Activated CD8-positive, alpha-beta memory T cell treated with anti-CD3 and anti-CD28 coated beads, Interleukin-2, amount 50 U/mL, for 24 hours (primary cell): ENCODE measurements at regions not wholly inside any gene's neighbourhood (a gene's known extent, or its start where the extent isn't known, plus 50 kb on each side); places are given as distances from the start of the nearest gene placed in this dataset.
"Not testable (repeated sequence)": the region's sequence is repeated elsewhere in the genome, so short reads cannot be mapped to it uniquely, and the experiment has no call there.

Experiments
- DNase-seq: peaks from one replicate; pipeline ENCODE4 v3.0.0-alpha.2; 2020; ENCODE audit errors: extremely low read depth

- no peak for DNase-seq
Observed at GRCh38 chr1:66460776-66461175, 73.2 kb upstream of the SGIP1 start.

GRCh38 chr1:66462313-66462712 lies 71.6 kb upstream of the SGIP1 start:
- no peak for DNase-seq

- no peak for DNase-seq
Observed at GRCh38 chr1:66464351-66464750, 69.6 kb upstream of the SGIP1 start.

- DNase-seq, result no peak
Observed at GRCh38 chr1:66464802-66465201, 69.2 kb upstream of the SGIP1 start.

GRCh38 chr1:66466695-66467094 lies 67.3 kb upstream of the SGIP1 start:
- not testable (repeated sequence) for DNase-seq

- DNase-seq, result no peak
Observed at GRCh38 chr1:66468722-66469121, 65.2 kb upstream of the SGIP1 start.

- no peak for DNase-seq
Observed at GRCh38 chr1:66475940-66476339, 58.0 kb upstream of the SGIP1 start.

- DNase-seq, result no peak
Observed at GRCh38 chr1:66476774-66477173, 57.2 kb upstream of the SGIP1 start.

GRCh38 chr1:66478116-66478515 lies 55.8 kb upstream of the SGIP1 start:
- no peak for DNase-seq

- DNase-seq, result no peak
Observed at GRCh38 chr1:66480162-66480561, 53.8 kb upstream of the SGIP1 start.

- not testable (repeated sequence) for DNase-seq
Observed at GRCh38 chr1:66481215-66481614, 52.7 kb upstream of the SGIP1 start.
